Prostate gland (tissue), 2 donors: ENCODE measurements at regions not wholly inside any gene's neighbourhood (a gene's known extent, or its start where the extent isn't known, plus 50 kb on each side); places are given as distances from the start of the nearest gene placed in this dataset.

Source experiments
- CTCF ChIP-seq, 4 experiments: fragments of 200-600 bp in 2 of 4; fragments of 450-650 bp in 2 of 4; sonication (generic) in 2 of 4; IDR thresholded peaks; 1 replicate in 3 of 4; 2 replicates in 1 of 4; pipeline ENCODE4 v1.5.1; 2016 to 2019; ENCODE audit warnings: antibody characterized with exemption in 4 of 4, mild to moderate bottlenecking in 2 of 4, moderate library complexity in 2 of 4
- POLR2A ChIP-seq: fragments of 450-650 bp; IDR thresholded peaks from one replicate; pipeline ENCODE4 v1.6.1; 2016; ENCODE audit warnings: antibody characterized with exemption, mild to moderate bottlenecking
- POLR2AphosphoS5 ChIP-seq: sonication (generic); formaldehyde crosslinking; IDR thresholded peaks from one replicate; pipeline ENCODE4 v1.6.1; 2017; ENCODE audit warnings: antibody characterized with exemption

- TF ChIP-seq CTCF (IDR thresholded peaks at IDR 0.05) (no peak), POLR2A (no peak), POLR2AphosphoS5 (no peak)
Measured at GRCh38 chr4:126750723-126751122, 882.0 kb upstream of the INTU start.
